ENCODE measurements at regions not wholly inside any gene's neighbourhood (a gene's known extent, or its start where the extent isn't known, plus 50 kb on each side); places are given as distances from the start of the nearest gene placed in this dataset.
"Not testable (repeated sequence)": the region's sequence is repeated elsewhere in the genome, so short reads cannot be mapped to it uniquely, and the experiment has no call there.

- Histone ChIP-seq H3K4me3 (no peak overlapping the region), H3K4me1 (ENCODE audit: low read depth) (no peaks in the 10 kb centered on the region), H3K9me3 (ENCODE audit: low read depth) (no peaks in the 10 kb centered on the region), H3K27me3 (no peaks in the 10 kb centered on the region), H3K36me3 (no peaks in the 10 kb centered on the region), H3K27ac (no peak overlapping the region)
- DNase-seq (ENCODE audit: low read depth in 1 of 2, low spot score in 1 of 2): no peak
- no peak for TF ChIP-seq CTCF (IDR thresholded peaks at IDR 0.05; ENCODE audit: low read depth, low read length)
Observed at GRCh38 chr6:119929121-119929520, 579.6 kb upstream of the MAN1A1 start.

- not testable (repeated sequence) for H3K27me3 ChIP-seq; H3K27ac ChIP-seq; H3K36me3 ChIP-seq; H3K4me1 ChIP-seq (ENCODE audit: low read depth); H3K4me3 ChIP-seq; H3K9me3 ChIP-seq (ENCODE audit: low read depth); DNase-seq (ENCODE audit: low read depth in 1 of 2, low spot score in 1 of 2)
Observed at GRCh38 chr6:119924888-119925287, 575.3 kb upstream of the MAN1A1 start.

GRCh38 chr6:119922814-119923213 lies 573.3 kb upstream of the MAN1A1 start:
- H3K27ac ChIP-seq: no peak overlapping the region
- H3K4me3 ChIP-seq: no peak overlapping the region
- no peak for DNase-seq (ENCODE audit: low read depth in 1 of 2, low spot score in 1 of 2)
- no peaks in the 10 kb centered on the region for H3K27me3 ChIP-seq
- no peaks in the 10 kb centered on the region for H3K36me3 ChIP-seq
- H3K4me1 ChIP-seq (ENCODE audit: low read depth): no peaks in the 10 kb centered on the region
- no peaks in the 10 kb centered on the region for H3K9me3 ChIP-seq (ENCODE audit: low read depth)
- TF ChIP-seq CTCF (IDR thresholded peaks at IDR 0.05; ENCODE audit: low read depth, low read length): no peak

GRCh38 chr6:119921491-119922010 lies 572.0 kb upstream of the MAN1A1 start:
- no peak for DNase-seq (ENCODE audit: low read depth in 1 of 2, low spot score in 1 of 2)
- H3K4me1 ChIP-seq (ENCODE audit: low read depth): no peaks in the 10 kb centered on the region
- no peaks in the 10 kb centered on the region for H3K27me3 ChIP-seq
- no peaks in the 10 kb centered on the region for H3K36me3 ChIP-seq
- no peak for TF ChIP-seq CTCF (IDR thresholded peaks at IDR 0.05; ENCODE audit: low read depth, low read length)
- H3K4me3 ChIP-seq: no peak overlapping the region
- no peaks in the 10 kb centered on the region for H3K9me3 ChIP-seq (ENCODE audit: low read depth)
- H3K27ac ChIP-seq: no peak overlapping the region

- TF ChIP-seq CTCF (IDR thresholded peaks at IDR 0.05; ENCODE audit: low read depth, low read length): no peak
- no peaks in the 10 kb centered on the region for H3K4me1 ChIP-seq (ENCODE audit: low read depth)
- no peaks in the 10 kb centered on the region for H3K36me3 ChIP-seq
- H3K27ac ChIP-seq: no peak overlapping the region
- no peaks in the 10 kb centered on the region for H3K9me3 ChIP-seq (ENCODE audit: low read depth)
- no peaks in the 10 kb centered on the region for H3K27me3 ChIP-seq
- no peak overlapping the region for H3K4me3 ChIP-seq
- DNase-seq (ENCODE audit: low read depth in 1 of 2, low spot score in 1 of 2): no peak
Observed at GRCh38 chr6:119917186-119917585, 567.6 kb upstream of the MAN1A1 start.

- Histone ChIP-seq H3K9me3 (ENCODE audit: low read depth) (no peaks in the 10 kb centered on the region), H3K27me3 (no peaks in the 10 kb centered on the region), H3K27ac (no peak overlapping the region), H3K36me3 (no peaks in the 10 kb centered on the region), H3K4me1 (ENCODE audit: low read depth) (no peaks in the 10 kb centered on the region), H3K4me3 (no peak overlapping the region)
- TF ChIP-seq CTCF (IDR thresholded peaks at IDR 0.05; ENCODE audit: low read depth, low read length): no peak
- no peak for DNase-seq (ENCODE audit: low read depth in 1 of 2, low spot score in 1 of 2)
Observed at GRCh38 chr6:119915971-119916370, 566.4 kb upstream of the MAN1A1 start.

Data from cardiac muscle cell (in vitro differentiated cells and primary cell).